Psoas muscle (tissue), 7 donors: ENCODE measurements at regions not wholly inside any gene's neighbourhood (a gene's known extent, or its start where the extent isn't known, plus 50 kb on each side); places are given as distances from the start of the nearest gene placed in this dataset.

Experiments used
- ATAC-seq, 4 donors: fragments of 200-7000 bp; cut with Tn5 transposase; one replicate each; pipeline ENCODE4 v1.9.1; 2020; ENCODE audit warnings: moderate library complexity in 3 of 4, mild to moderate bottlenecking in 2 of 4
- DNase-seq, 2 donors: peaks; one replicate each; pipeline ENCODE4 v3.0.0-alpha.2; 2020
- H3K27ac ChIP-seq: fragments of 200-600 bp; one replicate; pipeline ENCODE4 v1.8.0; 2022
- H3K27me3 ChIP-seq, 3 donors: fragments of 200-600 bp in 1 of 3; one replicate each; pipeline versions ENCODE4 v1.6.1 to v1.8.0; 2013 to 2022; ENCODE audit warnings: low read length in 2 of 3, mild to moderate bottlenecking in 2 of 3, moderate library complexity in 1 of 3; ENCODE audit not compliant: insufficient read depth in 3 of 3
- H3K36me3 ChIP-seq, 2 donors: fragments of 200-600 bp in 1 of 2; one replicate each; pipeline versions ENCODE4 v1.6.1 to v1.8.0; 2013 to 2022; ENCODE audit warnings: low read depth in 1 of 2, mild to moderate bottlenecking in 1 of 2, moderate library complexity in 1 of 2; ENCODE audit not compliant: insufficient read depth in 1 of 2
- H3K4me1 ChIP-seq: fragments of 200-600 bp; one replicate; pipeline ENCODE4 v1.8.0; 2022
- H3K4me3 ChIP-seq: fragments of 200-600 bp; one replicate; pipeline ENCODE4 v1.8.0; 2022; ENCODE audit warnings: mild to moderate bottlenecking
- H3K9me3 ChIP-seq: fragments of 200-600 bp; one replicate; pipeline ENCODE4 v1.8.0; 2022
- CTCF ChIP-seq: fragments of 200-600 bp; IDR thresholded peaks from one replicate; pipeline ENCODE4 v1.8.0; 2022; ENCODE audit warnings: antibody characterized with exemption
- WGBS, 3 donors: extraction: QIAGEN DNeasy Blood & Tissue Kit; methylation state at CpG; one replicate each; pipeline versions ENCODE4 v1.1.6 to v1.1.7; 2013; 5-methylcytosine and 5-hydroxymethylcytosine counted together
- intact Hi-C, 2 donors: fragments of 100-400 bp; cut with DNase I; formaldehyde crosslinking; loops; one replicate each; pipeline versions ENCODE4 v1.11.0 to v1.14.2; 2022
- donor health status: healthy with polysubstance abuse.
- donor health status: DM: no; HTN: no; CAD: no; lungs with moderate emphysema.
- donor health status: Bipolar disorder and iron deficiency.
- donor health status: healthy.
- donor health status: DM: yes; HTN: yes; CAD: no.
- donor health status: DM: no; HTN: no; CAD: no.
- donor health status: DM: yes; HTN: yes; CAD: no.

DNA sequence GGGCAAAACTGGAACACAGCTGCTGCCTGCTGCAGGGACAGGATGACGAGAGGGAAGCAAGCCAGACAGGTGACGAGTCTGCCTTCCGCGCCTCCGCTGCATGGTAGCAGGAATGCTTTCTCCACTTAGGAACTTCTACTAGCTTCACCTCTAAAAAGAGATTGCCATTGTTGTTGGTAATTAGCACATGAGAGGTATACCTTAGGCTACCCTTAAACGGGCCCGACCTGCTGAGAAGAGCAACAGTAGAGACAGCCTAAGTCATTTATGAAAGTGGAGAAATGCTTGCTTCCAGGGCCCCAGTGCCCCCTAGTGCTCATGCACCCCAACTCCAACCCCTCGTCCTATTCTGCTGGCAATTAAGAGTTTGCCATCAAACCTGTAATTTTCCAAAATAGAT is 96.9 kb upstream of the AKT3 start:
- Histone ChIP-seq H3K4me1 (no peaks in the 10 kb centered on the region), H3K36me3 (no peaks in the 10 kb centered on the region), H3K27me3 (peaks cover 0 to 3% (median 0%) of the 10 kb centered on the region in 3 donors), H3K9me3 (no peaks in the 10 kb centered on the region), H3K27ac (no peak overlapping the region), H3K4me3 (no peak overlapping the region)
- WGBS, 3 donors: 63 to 74% (median 66%) methylated on average over 8 of the region's 8 CpGs
- DNase-seq: no peak
- peak in 2 of 4 donors; percentile 29 to 31 for ATAC-seq
- intact Hi-C loops: no loop called here
- TF ChIP-seq CTCF: peak; percentile 26

DNA sequence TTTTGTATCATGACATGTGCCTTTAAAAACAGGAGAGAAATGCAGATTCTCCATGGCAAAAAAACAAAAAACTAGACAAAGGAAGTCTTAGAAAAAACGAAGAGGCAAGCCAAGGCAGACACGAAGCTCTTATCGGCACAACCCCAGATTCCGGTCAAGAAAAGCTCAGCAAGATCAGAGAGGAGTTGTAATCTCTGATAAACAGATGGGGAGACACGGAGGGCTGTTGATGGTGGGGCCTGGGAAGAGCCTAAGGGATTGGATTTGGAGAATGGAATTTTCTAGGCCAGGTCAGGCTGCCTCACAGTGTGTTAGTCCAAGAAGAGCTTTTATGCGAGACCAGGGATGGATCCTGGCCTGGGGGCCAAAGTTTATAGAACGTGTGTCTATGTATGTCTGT is 96.2 kb upstream of the AKT3 start:
- intact Hi-C loops: no loop called here
- Histone ChIP-seq H3K27me3 (peaks cover 0 to 3% (median 0%) of the 10 kb centered on the region in 3 donors), H3K4me1 (no peaks in the 10 kb centered on the region), H3K4me3 (no peak overlapping the region), H3K9me3 (no peaks in the 10 kb centered on the region), H3K36me3 (no peaks in the 10 kb centered on the region), H3K27ac (no peak overlapping the region)
- DNase-seq (no peak), ATAC-seq (no peak)
- WGBS, 3 donors: 61 to 69% (median 62%) methylated on average over 7 of the region's 7 CpGs
- TF ChIP-seq CTCF: no peak

- ATAC-seq: no peak
- no peak for TF ChIP-seq CTCF
- Histone ChIP-seq H3K4me1 (no peaks in the 10 kb centered on the region), H3K36me3 (no peaks in the 10 kb centered on the region), H3K4me3 (no peak overlapping the region), H3K9me3 (no peaks in the 10 kb centered on the region), H3K27me3 (peaks cover 0 to 3% (median 0%) of the 10 kb centered on the region in 3 donors), H3K27ac (no peak overlapping the region)
- intact Hi-C loops: no loop called here
- DNase-seq: no peak
- 88 to 98% (median 95%) methylated on average over 5 of the region's 5 CpGs for WGBS, 3 donors
Measured at GRCh38 chr1:243945727-243946126, 95.7 kb upstream of the AKT3 start.

GRCh38 chr1:243944429-243945160 is 94.6 kb upstream of the AKT3 start:
- no peak for ATAC-seq
- no peak for TF ChIP-seq CTCF

More at GRCh38 chr1:243944429-243945160, 94.6 kb upstream of the AKT3 start:
- DNase-seq: no peak
- no peak overlapping the region for H3K27ac ChIP-seq
- no peaks in the 10 kb centered on the region for H3K36me3 ChIP-seq
- peaks cover 0 to 3% (median 0%) of the 10 kb centered on the region in 3 donors for H3K27me3 ChIP-seq
- intact Hi-C loops: no loop called here
- H3K9me3 ChIP-seq: no peaks in the 10 kb centered on the region
- H3K4me3 ChIP-seq: no peak overlapping the region
- 52 to 55% (median 55%) methylated on average over 21 of the region's 21 CpGs for WGBS, 3 donors
- H3K4me1 ChIP-seq: no peaks in the 10 kb centered on the region
